Activated CD8-positive, alpha-beta T cell treated with anti-CD3 and anti-CD28 coated beads, Interleukin-2, amount 10 ng/mL, durations not matched to agents 7 days and 5 days (primary cell): ENCODE measurements at regions not wholly inside any gene's neighbourhood (a gene's known extent, or its start where the extent isn't known, plus 50 kb on each side); places are given as distances from the start of the nearest gene placed in this dataset.

Source experiments
- ATAC-seq: fragments of 150-1000 bp; cut with Tn5 transposase; one replicate; pipeline ENCODE4 v1.10.0; 2021; ENCODE audit warnings: moderate library complexity
- CTCF ChIA-PET: fragments of 350-600 bp; sonication (Branson Sonifier 250); formaldehyde crosslinking; loops from one replicate; lab custom pipeline; 2021; ENCODE audit warnings: antibody characterized with exemption; lab: Charles Lee
- POLR2A ChIA-PET: fragments of 350-600 bp; sonication (Branson Sonifier 250); formaldehyde crosslinking; loops from one replicate; lab custom pipeline; 2021; ENCODE audit warnings: antibody characterized with exemption; lab: Charles Lee
- DNase-seq: peaks from one replicate; pipeline ENCODE4 v3.0.0-alpha.2; 2020
- H3K27ac Mint-ChIP-seq: one replicate; pipeline ENCODE4 v1.8.0; 2021; ENCODE audit warnings: mild to moderate bottlenecking, mixed read lengths
- H3K27me3 Mint-ChIP-seq: one replicate; pipeline ENCODE4 v1.8.0; 2021; ENCODE audit warnings: low read depth, mixed read lengths
- H3K36me3 Mint-ChIP-seq: one replicate; pipeline ENCODE4 v1.8.0; 2021; ENCODE audit warnings: low read depth, mixed read lengths
- H3K4me1 Mint-ChIP-seq: one replicate; pipeline ENCODE4 v1.8.0; 2021; ENCODE audit warnings: low read depth, mixed read lengths
- H3K4me3 Mint-ChIP-seq: one replicate; pipeline ENCODE4 v1.8.0; 2021; ENCODE audit warnings: mild to moderate bottlenecking, mixed read lengths
- H3K9me3 Mint-ChIP-seq: one replicate; pipeline ENCODE4 v1.8.0; 2022; ENCODE audit warnings: mixed read lengths; ENCODE audit not compliant: insufficient read depth

DNA sequence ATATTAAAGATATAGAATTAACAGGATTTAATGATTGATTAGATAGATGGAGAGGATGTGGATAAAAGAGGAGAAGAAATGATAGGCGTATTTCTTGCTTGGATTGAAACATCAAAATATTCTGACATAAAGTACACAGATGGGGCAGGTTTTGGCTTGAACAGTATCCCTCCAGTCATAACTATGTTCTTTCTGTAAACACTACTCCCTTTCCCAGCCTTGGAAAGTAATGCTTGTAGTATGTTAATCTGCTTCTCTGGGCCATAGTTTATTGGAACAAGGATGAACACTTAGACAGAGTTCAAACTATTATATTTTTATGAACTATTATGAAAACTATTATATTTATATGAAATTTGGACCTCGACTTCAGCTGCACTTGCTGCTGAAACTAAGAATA is 419.2 kb downstream of the AASDHPPT start:
- ChIA-PET CTCF (no interaction called here), POLR2A (no interaction called here)
- Mint-ChIP-seq H3K4me1 (no peaks in the 10 kb centered on the region), H3K27ac (no peak overlapping the region), H3K27me3 (no peaks in the 10 kb centered on the region), H3K9me3 (no peaks in the 10 kb centered on the region), H3K36me3 (no peaks in the 10 kb centered on the region), H3K4me3 (no peak overlapping the region)
- DNase-seq, result no peak
- ATAC-seq, result no peak

GRCh38 chr11:106497321-106497720 is 419.9 kb downstream of the AASDHPPT start:
- ChIA-PET POLR2A (no interaction called here), CTCF (no interaction called here)
- H3K27ac Mint-ChIP-seq, result no peak overlapping the region
- DNase-seq (no peak), ATAC-seq (no peak)
- H3K4me3 Mint-ChIP-seq, result no peak overlapping the region
- H3K9me3 Mint-ChIP-seq, result no peaks in the 10 kb centered on the region
- no peaks in the 10 kb centered on the region for H3K27me3 Mint-ChIP-seq
- no peaks in the 10 kb centered on the region for H3K36me3 Mint-ChIP-seq
- no peaks in the 10 kb centered on the region for H3K4me1 Mint-ChIP-seq

GRCh38 chr11:106497822-106498221 is 420.4 kb downstream of the AASDHPPT start:
- H3K27me3 Mint-ChIP-seq, result no peaks in the 10 kb centered on the region
- DNase-seq (no peak), ATAC-seq (no peak)
- ChIA-PET CTCF (no interaction called here), POLR2A (no interaction called here)
- H3K4me1 Mint-ChIP-seq, result no peaks in the 10 kb centered on the region
- no peaks in the 10 kb centered on the region for H3K36me3 Mint-ChIP-seq
- no peaks in the 10 kb centered on the region for H3K9me3 Mint-ChIP-seq
- no peak overlapping the region for H3K27ac Mint-ChIP-seq
- H3K4me3 Mint-ChIP-seq, result no peak overlapping the region

- ChIA-PET POLR2A (no interaction called here), CTCF (no interaction called here)
- Mint-ChIP-seq H3K4me3 (no peak overlapping the region), H3K27me3 (no peaks in the 10 kb centered on the region), H3K27ac (no peak overlapping the region), H3K4me1 (no peaks in the 10 kb centered on the region), H3K9me3 (no peaks in the 10 kb centered on the region), H3K36me3 (no peaks in the 10 kb centered on the region)
- DNase-seq, result no peak
- ATAC-seq, result no peak
Measured at GRCh38 chr11:106503901-106504300, 426.4 kb downstream of the AASDHPPT start.

DNA sequence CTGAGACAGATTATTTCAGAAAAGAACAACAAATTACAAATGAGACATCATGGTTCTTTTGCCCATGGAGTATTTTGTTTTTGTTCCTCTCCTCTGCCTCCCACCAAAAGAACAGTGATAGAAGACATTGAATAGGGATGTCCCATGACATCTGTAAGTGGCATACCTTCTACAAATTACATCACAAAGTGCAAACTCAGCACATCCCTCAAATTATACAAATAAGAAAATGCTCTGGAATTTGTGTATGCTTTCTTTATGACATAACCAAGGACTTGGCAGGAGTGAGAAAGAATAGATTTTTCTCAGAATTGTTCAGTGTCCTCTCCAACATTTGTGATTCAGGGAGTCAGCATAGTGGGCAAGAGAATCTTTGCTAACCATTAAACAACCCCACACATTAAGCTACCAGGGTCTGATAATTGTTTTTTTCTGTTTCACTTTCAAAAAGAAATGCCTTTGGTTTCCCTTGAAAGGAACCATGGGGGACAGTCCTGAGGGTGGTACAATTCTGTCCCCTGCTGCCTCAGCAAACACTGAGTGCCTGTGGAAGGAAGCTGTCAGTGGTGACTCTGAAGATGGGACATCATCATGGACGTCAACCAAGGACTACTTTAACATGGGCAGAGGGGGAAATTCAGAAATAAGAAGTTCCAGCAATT is 430.3 kb downstream of the AASDHPPT start:
- Mint-ChIP-seq H3K4me1 (no peaks in the 10 kb centered on the region), H3K27me3 (no peaks in the 10 kb centered on the region), H3K4me3 (no peak overlapping the region), H3K27ac (no peak overlapping the region), H3K36me3 (no peaks in the 10 kb centered on the region), H3K9me3 (no peaks in the 10 kb centered on the region)
- ChIA-PET CTCF (no interaction called here), POLR2A (no interaction called here)
- ATAC-seq (no peak), DNase-seq (no peak)

DNA sequence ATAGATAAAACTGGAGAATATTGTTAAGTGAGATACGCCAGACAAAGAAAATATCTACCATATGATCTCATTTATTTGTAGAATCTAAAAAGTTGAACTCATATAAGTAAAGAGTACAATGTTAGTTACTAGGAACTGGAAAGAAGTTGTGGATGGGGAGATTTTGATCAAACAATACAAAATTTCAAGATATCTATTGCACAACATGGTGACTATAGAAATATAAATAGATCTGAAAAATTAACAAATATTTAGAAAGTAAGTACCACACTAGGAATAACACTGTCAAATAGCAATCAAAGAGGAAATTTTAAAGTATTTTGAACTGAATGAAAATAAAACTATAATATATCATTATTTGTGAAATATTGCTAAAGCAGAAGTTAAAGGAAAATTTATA is 437.2 kb downstream of the AASDHPPT start:
- CTCF ChIA-PET, result no interaction called here
- peaks cover 20% of the 10 kb centered on the region for H3K9me3 Mint-ChIP-seq
- no peaks in the 10 kb centered on the region for H3K36me3 Mint-ChIP-seq
- no peak overlapping the region for H3K27ac Mint-ChIP-seq
- POLR2A ChIA-PET, result no interaction called here
- H3K4me3 Mint-ChIP-seq, result no peak overlapping the region
- DNase-seq (no peak), ATAC-seq (no peak)
- no peaks in the 10 kb centered on the region for H3K27me3 Mint-ChIP-seq
- no peaks in the 10 kb centered on the region for H3K4me1 Mint-ChIP-seq

DNA sequence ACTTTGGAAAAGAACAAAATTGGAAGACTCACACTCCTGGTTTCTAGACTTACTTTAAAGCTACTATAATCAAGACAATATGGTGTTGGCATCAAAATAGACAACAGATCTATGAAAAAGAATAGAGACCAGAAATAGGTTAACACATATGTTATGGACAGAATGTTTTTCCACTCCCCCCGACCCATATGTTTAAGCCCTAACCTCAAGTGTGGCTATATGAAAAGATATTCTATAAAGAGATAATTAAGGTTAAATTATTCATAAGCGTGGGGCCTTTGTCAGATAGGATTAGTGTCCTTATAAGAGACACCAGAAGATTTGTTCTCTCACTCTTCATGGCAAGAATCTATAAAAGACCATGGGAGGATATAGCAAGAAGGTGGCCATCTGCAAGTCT is 440.0 kb downstream of the AASDHPPT start:
- no peak overlapping the region for H3K27ac Mint-ChIP-seq
- H3K27me3 Mint-ChIP-seq, result no peaks in the 10 kb centered on the region
- ATAC-seq (no peak), DNase-seq (no peak)
- CTCF ChIA-PET, result no interaction called here
- peaks cover 29% of the 10 kb centered on the region for H3K9me3 Mint-ChIP-seq
- no peaks in the 10 kb centered on the region for H3K36me3 Mint-ChIP-seq
- POLR2A ChIA-PET, result no interaction called here
- H3K4me3 Mint-ChIP-seq, result no peak overlapping the region
- no peaks in the 10 kb centered on the region for H3K4me1 Mint-ChIP-seq

GRCh38 chr11:106520146-106520912 is 442.9 kb downstream of the AASDHPPT start:
- Mint-ChIP-seq H3K4me3 (no peak overlapping the region), H3K9me3 (peaks cover 21% of the 10 kb centered on the region), H3K36me3 (no peaks in the 10 kb centered on the region), H3K4me1 (no peaks in the 10 kb centered on the region), H3K27ac (no peak overlapping the region), H3K27me3 (no peaks in the 10 kb centered on the region)
- no peak for ATAC-seq
- CTCF ChIA-PET, result no interaction called here
- no peak for DNase-seq
- POLR2A ChIA-PET, result no interaction called here

GRCh38 chr11:106520920-106521319 is 443.5 kb downstream of the AASDHPPT start:
- Mint-ChIP-seq H3K4me3 (no peak overlapping the region), H3K36me3 (no peaks in the 10 kb centered on the region), H3K9me3 (peaks cover 16% of the 10 kb centered on the region), H3K27me3 (no peaks in the 10 kb centered on the region), H3K27ac (no peak overlapping the region), H3K4me1 (no peaks in the 10 kb centered on the region)
- ChIA-PET POLR2A (no interaction called here), CTCF (no interaction called here)
- DNase-seq (no peak), ATAC-seq (no peak)

DNA sequence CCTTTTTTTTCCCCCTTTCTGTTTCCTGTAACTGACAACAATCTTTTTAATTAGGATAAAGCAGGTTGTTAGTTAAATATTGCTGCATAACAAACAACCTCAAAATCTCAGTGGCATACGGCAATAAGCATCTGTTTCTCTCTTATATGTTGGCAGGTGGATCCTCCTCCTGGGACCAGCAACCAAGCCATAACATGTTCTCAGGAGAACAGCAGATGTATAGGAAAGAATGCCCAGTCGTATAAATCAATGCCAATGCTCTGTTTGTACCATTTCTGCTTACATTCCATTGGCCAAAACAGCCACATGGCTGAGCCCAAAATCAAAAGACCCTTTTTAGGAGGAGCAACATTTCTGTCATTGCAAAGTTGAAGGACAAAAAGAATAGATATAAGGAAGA is 445.7 kb downstream of the AASDHPPT start:
- H3K27me3 Mint-ChIP-seq, result no peaks in the 10 kb centered on the region
- CTCF ChIA-PET, result interaction anchor here (0.8 kb wide), 1 partner anchor 21 kb away, joined by 3 read pairs; no protein-coding TSS in a partner anchor
- H3K4me1 Mint-ChIP-seq, result no peaks in the 10 kb centered on the region
- POLR2A ChIA-PET, result no interaction called here
- H3K4me3 Mint-ChIP-seq, result no peak overlapping the region
- no peaks in the 10 kb centered on the region for H3K36me3 Mint-ChIP-seq
- peaks cover 16% of the 10 kb centered on the region for H3K9me3 Mint-ChIP-seq
- no peak overlapping the region for H3K27ac Mint-ChIP-seq
- ATAC-seq, result no peak
- DNase-seq, result no peak

DNA sequence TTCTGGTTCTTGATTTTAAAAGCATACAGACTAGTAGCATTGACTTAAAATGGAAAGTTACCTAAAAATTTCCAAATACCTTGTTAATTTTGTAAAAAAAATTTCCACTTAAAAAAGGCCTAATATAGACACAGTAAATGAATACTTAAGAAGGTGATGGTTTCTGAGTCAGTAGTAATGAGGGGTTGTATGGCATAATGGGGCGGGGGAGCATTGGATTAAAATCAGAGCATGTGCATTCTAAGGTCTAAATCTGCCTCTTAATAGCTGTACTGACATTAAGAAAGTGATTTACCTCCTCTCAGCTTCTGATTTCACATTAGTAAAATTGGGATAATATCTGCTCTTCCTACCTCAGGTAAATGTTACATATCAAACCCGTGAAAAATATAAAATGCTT is 446.5 kb downstream of the AASDHPPT start:
- Mint-ChIP-seq H3K27ac (no peak overlapping the region), H3K36me3 (no peaks in the 10 kb centered on the region), H3K4me1 (no peaks in the 10 kb centered on the region), H3K9me3 (peaks cover 16% of the 10 kb centered on the region), H3K4me3 (no peak overlapping the region), H3K27me3 (no peaks in the 10 kb centered on the region)
- DNase-seq, result no peak
- ChIA-PET POLR2A (no interaction called here), CTCF (no interaction called here)
- ATAC-seq, result no peak

DNA sequence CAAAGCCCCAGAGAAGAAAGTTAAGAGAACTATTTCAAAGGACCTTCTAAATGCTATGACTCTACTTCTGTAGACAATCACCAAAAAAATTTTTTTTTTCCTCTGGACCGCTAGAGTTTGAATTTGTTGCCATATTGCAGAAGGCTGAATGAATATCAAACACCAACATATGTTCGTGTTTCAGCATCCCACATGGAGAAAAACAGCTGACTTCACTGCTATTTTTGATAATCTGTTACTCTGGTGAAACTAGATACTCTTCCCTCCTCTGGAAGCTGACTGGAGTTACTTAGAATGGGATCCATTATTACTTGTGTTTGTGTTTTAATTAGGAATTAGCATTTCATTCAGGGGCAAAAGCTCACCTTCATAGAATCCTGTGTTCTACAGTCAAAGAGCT is 447.0 kb downstream of the AASDHPPT start:
- ATAC-seq (no peak), DNase-seq (no peak)
- peaks cover 12% of the 10 kb centered on the region for H3K9me3 Mint-ChIP-seq
- no peaks in the 10 kb centered on the region for H3K27me3 Mint-ChIP-seq
- no peak overlapping the region for H3K27ac Mint-ChIP-seq
- no peaks in the 10 kb centered on the region for H3K4me1 Mint-ChIP-seq
- CTCF ChIA-PET, result no interaction called here
- no peaks in the 10 kb centered on the region for H3K36me3 Mint-ChIP-seq
- POLR2A ChIA-PET, result no interaction called here
- H3K4me3 Mint-ChIP-seq, result no peak overlapping the region
